AG10803 (cell line): ENCODE measurements at regions not wholly inside any gene's neighbourhood (a gene's known extent, or its start where the extent isn't known, plus 50 kb on each side); places are given as distances from the start of the nearest gene placed in this dataset.

Experiments
- DNase-seq: peaks from one replicate; pipeline ENCODE4 v3.0.0; 2010; ENCODE audit warnings: low read depth
- H3K4me3 ChIP-seq: 2 replicates; pipeline ENCODE4 v1.5.1; 2011; ENCODE audit warnings: mild to moderate bottlenecking, low read length, control low read depth
- TF ChIP-seq, protein P1 (sequence below): conservative IDR thresholded peaks from 2 replicates; pipeline ENCODE4 v1.5.1; 2011; ENCODE audit warnings: mild to moderate bottlenecking, low read length, control low read depth, inconsistent platforms

DNA sequence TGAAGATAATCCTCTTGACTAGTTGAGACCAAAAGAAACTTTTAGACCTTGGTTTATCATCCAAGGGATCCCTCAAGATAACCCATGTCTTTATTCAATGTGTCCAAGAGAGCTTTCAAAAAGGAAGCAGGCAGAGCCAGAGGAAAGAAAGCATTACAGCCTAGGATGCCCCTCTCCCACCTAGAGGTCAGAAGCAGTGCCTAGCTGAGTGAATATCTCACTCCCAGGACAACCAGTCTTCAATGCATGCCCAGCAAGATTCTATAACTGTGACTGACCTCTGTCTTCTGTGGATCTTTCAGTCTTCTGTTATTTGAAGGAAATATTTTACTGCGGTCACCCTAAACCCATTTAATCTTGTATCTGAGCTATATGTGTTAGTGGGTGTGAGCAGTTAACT, 537.2 kb upstream of the CPEB2 start:
- DNase-seq, result no peak
- TF ChIP-seq, protein P1, sequence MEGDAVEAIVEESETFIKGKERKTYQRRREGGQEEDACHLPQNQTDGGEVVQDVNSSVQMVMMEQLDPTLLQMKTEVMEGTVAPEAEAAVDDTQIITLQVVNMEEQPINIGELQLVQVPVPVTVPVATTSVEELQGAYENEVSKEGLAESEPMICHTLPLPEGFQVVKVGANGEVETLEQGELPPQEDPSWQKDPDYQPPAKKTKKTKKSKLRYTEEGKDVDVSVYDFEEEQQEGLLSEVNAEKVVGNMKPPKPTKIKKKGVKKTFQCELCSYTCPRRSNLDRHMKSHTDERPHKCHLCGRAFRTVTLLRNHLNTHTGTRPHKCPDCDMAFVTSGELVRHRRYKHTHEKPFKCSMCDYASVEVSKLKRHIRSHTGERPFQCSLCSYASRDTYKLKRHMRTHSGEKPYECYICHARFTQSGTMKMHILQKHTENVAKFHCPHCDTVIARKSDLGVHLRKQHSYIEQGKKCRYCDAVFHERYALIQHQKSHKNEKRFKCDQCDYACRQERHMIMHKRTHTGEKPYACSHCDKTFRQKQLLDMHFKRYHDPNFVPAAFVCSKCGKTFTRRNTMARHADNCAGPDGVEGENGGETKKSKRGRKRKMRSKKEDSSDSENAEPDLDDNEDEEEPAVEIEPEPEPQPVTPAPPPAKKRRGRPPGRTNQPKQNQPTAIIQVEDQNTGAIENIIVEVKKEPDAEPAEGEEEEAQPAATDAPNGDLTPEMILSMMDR, result no peak
- H3K4me3 ChIP-seq, result no peak overlapping the region

DNA sequence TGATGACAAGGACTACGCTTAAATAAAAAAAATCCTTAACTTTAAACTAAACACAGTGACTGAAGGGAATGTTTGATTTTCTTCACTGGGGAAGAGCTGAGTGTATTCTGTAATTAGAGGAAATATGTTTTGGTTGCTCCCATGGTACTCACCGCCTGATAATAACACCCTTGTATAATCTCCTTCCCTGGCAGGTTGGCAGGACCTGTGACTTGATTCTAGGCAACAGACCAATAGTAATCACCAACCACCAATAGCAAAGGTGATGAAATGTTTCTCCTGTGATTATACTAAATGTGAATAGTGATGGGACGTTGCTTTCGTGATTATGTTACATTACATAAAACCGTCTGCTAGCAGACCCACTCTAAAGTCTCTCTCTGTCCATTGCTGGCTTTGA, 536.8 kb upstream of the CPEB2 start:
- TF ChIP-seq, protein P1, result no peak
- no peak for DNase-seq
- no peak overlapping the region for H3K4me3 ChIP-seq

DNA sequence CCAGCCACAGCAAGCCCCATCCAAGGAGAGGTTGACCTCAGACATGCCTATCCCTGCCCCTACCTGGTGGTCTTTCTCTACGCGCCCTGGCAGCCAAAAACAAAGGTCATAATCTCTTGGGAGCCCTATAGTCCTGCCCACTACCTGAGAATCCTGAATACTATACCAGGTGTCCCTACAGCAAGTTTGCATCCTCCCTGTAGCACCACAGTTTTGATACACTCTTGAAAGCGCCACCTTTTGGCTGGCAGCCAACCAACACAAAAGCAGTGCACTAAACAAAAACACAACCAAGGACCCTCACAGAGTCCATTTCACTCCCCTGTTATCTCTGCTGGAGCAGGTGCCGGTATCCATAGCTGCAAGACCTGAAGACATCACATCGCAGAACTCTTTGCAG, 523.8 kb upstream of the CPEB2 start:
- no peak for DNase-seq
- H3K4me3 ChIP-seq, result no peak overlapping the region
- TF ChIP-seq, protein P1, result no peak

DNA sequence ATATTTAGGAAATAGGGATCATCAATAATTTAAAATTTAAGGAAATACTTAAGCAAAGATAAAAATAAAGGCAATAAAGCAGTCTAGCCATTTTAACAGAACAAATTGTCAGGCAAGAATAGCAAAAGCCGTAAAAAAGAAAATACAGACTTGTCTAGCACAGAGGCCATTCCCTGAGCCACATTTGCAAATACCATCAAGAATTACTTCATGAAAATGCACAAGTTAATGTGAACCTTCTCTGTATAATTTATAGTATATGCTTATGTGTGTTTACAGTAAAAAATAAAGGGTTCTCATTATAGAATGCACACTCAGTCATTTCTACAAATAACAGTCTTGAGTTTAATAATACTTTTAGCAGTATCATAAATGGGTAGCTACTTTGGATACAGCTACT, 505.9 kb upstream of the CPEB2 start:
- TF ChIP-seq, protein P1, result no peak
- no peak for DNase-seq
- no peak overlapping the region for H3K4me3 ChIP-seq

DNA sequence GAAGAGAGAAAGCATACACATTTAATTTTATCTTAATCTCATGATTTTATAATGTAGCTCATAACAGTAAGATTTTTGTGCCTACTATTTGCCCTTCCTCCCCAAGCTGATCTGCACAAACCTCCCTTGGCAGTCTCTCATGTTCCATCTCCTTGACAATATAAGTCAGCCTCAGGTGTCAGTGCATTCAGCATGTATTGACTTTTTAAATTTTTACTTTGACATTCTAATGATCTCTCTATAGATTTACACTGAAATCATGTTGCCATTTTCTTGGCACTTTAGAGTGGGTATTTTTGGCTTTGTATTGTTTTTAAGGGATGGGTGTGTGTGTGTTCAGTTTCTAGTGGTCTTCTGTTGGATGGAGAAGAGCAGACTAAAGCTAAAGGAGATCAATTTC, 505.3 kb upstream of the CPEB2 start:
- TF ChIP-seq, protein P1, result no peak
- no peak overlapping the region for H3K4me3 ChIP-seq
- no peak for DNase-seq

DNA sequence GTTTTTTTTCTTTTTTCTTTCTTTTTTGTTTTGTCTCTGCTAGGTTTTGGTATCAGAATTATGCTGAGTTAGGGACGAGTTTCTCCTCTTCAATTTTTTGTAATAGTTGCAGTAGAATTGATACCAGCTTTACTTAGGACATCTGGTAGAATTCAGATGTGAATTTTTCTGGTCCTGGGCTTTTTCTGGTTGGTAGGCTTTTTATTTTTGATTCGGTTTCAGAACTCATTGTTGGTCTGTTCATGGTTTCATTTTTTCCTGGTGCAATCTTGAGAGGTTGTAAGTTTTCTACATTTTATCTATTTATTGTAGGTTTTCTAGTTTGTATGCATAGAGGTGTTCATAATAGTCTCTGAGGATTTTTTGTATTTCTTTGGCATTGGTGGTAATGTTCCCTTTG, 498.1 kb upstream of the CPEB2 start:
- no peak overlapping the region for H3K4me3 ChIP-seq
- no peak for DNase-seq
- TF ChIP-seq, protein P1, result no peak

DNA sequence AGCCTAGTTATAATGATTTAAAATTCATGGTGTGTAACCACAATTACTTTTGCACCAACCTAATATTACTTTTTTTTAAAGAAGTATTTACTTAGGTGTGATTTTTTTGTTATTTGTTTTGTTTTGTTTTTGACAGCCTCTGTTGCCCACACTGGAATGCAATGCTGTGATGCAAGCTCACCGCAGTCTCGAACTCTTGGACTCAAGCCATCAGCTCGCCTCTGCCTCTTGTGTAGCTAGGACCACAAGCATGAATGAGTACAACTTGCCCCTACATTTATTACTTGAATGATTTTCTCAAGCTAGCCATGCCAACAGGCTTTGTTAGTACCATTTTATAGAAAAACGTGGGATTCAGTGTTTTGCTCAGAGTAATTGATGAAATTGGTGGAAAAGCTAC, 488.8 kb upstream of the CPEB2 start:
- peak; percentile 6 for DNase-seq

More for the DNA sequence above, 488.8 kb upstream of the CPEB2 start:
- H3K4me3 ChIP-seq, result no peak overlapping the region
- TF ChIP-seq, protein P1, result no peak
